HepG2 (cell line): ENCODE measurements at regions not wholly inside any gene's neighbourhood (a gene's known extent, or its start where the extent isn't known, plus 50 kb on each side); places are given as distances from the start of the nearest gene placed in this dataset.

Experiments
- ATF2 ChIP-seq: sonication (generic); formaldehyde crosslinking; IDR thresholded peaks from 2 replicates; pipeline ENCODE4 v1.4.0; 2020; ENCODE audit warnings: missing genetic modification reagents
- GTF3A ChIP-seq: sonication (generic); formaldehyde crosslinking; conservative IDR thresholded peaks from 2 replicates; pipeline ENCODE4 v1.4.0; 2020; ENCODE audit warnings: mild to moderate bottlenecking, missing genetic modification reagents
- HMG20B ChIP-seq: conservative IDR thresholded peaks from 2 replicates; pipeline ENCODE4 v1.6.1; 2016; ENCODE audit warnings: missing genetic modification reagents, missing compliant biosample characterization
- HNF4A ChIP-seq: sonication (generic); formaldehyde crosslinking; IDR thresholded peaks from 2 replicates; pipeline ENCODE4 v1.4.0; 2020; ENCODE audit warnings: missing genetic modification reagents
- HOXA7 ChIP-seq: sonication (generic); formaldehyde crosslinking; IDR thresholded peaks from 2 replicates; pipeline ENCODE4 v1.8.1; 2022; ENCODE audit warnings: mild to moderate bottlenecking, missing genetic modification reagents, moderate library complexity
- REST ChIP-seq, 2 experiments: IDR thresholded peaks; 2 replicates each; pipeline ENCODE4 v1.6.1; 2011 to 2012; ENCODE audit warnings: low read length in 2 of 2, borderline replicate concordance in 1 of 2, low read depth in 1 of 2, mild to moderate bottlenecking in 1 of 2, moderate library complexity in 1 of 2
- SRF ChIP-seq: IDR thresholded peaks from 2 replicates; pipeline ENCODE4 v1.6.1; 2011; ENCODE audit warnings: mild to moderate bottlenecking, low read depth, low read length, moderate library complexity
- ZNF274 ChIP-seq: sonication (generic); formaldehyde crosslinking; IDR thresholded peaks from 2 replicates; pipeline ENCODE4 v1.5.1; 2020; ENCODE audit warnings: mild to moderate bottlenecking, missing genetic modification reagents
- ZNF333 ChIP-seq: sonication (generic); formaldehyde crosslinking; IDR thresholded peaks from 2 replicates; pipeline ENCODE4 v1.4.0; 2020; ENCODE audit warnings: mild to moderate bottlenecking, missing genetic modification reagents, borderline replicate concordance

- TF ChIP-seq SRF (no peak), HMG20B (CRISPR knock-in tag) (no peak), REST (IDR thresholded peaks at IDR 0.05; ENCODE audit: borderline replicate concordance in 1 of 2, low read depth in 1 of 2, low read length in 2 of 2) (no peak), ZNF274 (CRISPR knock-in tag) (no peak), ZNF333 (CRISPR knock-in tag) (no peak), ATF2 (CRISPR knock-in tag) (no peak), HOXA7 (CRISPR knock-in tag) (no peak), HNF4A (CRISPR knock-in tag) (no peak), GTF3A (CRISPR knock-in tag) (no peak)
These were observed 139.2 kb upstream of the TBCA start for GRCh38 chr5:77915346-77915745.
